ENCODE measurements at regions not wholly inside any gene's neighbourhood (a gene's known extent, or its start where the extent isn't known, plus 50 kb on each side); places are given as distances from the start of the nearest gene placed in this dataset.
"Not testable (repeated sequence)": the region's sequence is repeated elsewhere in the genome, so short reads cannot be mapped to it uniquely, and the experiment has no call there.

- not testable (repeated sequence) for H3K27ac ChIP-seq (ENCODE audit: low read depth, low read length); H3K4me3 ChIP-seq (ENCODE audit: low read depth in 1 of 5, low read length in 5 of 5); H3K27me3 ChIP-seq (ENCODE audit: control insufficient read depth in 5 of 5, insufficient read depth in 4 of 5, low read length in 5 of 5); H3K9ac ChIP-seq (ENCODE audit: low read length in 5 of 5); H3K36me3 ChIP-seq (ENCODE audit: control insufficient read depth in 5 of 5, insufficient read depth in 5 of 5, low read length in 5 of 5); H3K4me1 ChIP-seq (ENCODE audit: control insufficient read depth in 5 of 5, insufficient read depth in 5 of 5, low read length in 5 of 5); H3K9me3 ChIP-seq (ENCODE audit: control insufficient read depth in 5 of 5, low read length in 5 of 5)
Measured at GRCh38 chr5:101316401-101316800, 413.3 kb upstream of the ST8SIA4 start.

DNA sequence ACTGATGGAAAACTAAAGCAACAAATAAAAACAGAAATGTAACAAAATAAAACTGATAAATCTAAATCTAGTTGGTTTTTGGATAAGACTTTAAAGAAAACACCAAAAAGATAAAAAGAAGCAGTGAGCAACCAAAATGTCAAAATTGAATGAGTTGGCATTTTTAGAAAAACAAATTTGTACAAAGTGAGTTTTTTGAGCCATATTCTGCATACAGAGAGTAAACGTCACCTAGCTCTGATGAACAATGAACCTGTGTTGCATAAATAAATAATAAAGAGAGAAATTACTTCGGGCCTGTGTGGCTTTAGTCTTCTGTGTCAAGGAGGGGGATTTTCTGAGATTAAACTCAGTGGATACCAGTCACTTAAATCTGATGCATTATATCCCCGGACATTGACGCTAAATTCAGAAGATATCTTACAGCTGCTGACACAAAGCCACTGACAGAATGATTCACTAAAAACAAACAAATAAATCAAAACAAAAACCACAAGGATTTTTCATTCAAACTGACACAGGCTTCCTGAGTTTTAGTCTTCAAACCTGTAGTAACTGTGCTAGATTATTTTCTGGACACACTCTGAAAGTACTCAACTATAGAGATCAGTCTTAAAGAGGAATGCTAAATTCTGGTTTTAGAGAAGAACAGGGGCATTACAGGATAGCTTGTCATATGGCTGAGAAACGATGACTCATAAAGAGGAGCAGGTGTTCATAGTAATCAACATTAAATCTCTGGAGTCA is 403.5 kb upstream of the ST8SIA4 start:
- no peaks in the 10 kb centered on the region for H3K9me3 ChIP-seq (ENCODE audit: control insufficient read depth in 5 of 5, low read length in 5 of 5)
- no peaks in the 10 kb centered on the region for H3K27me3 ChIP-seq (ENCODE audit: control insufficient read depth in 5 of 5, insufficient read depth in 4 of 5, low read length in 5 of 5)
- no peak overlapping the region for H3K9ac ChIP-seq (ENCODE audit: low read length in 5 of 5)
- H3K4me1 ChIP-seq (ENCODE audit: control insufficient read depth in 5 of 5, insufficient read depth in 5 of 5, low read length in 5 of 5), result no peaks in the 10 kb centered on the region
- H3K4me3 ChIP-seq (ENCODE audit: low read depth in 1 of 5, low read length in 5 of 5), result no peak overlapping the region
- no peaks in the 10 kb centered on the region for H3K36me3 ChIP-seq (ENCODE audit: control insufficient read depth in 5 of 5, insufficient read depth in 5 of 5, low read length in 5 of 5)
- no peak overlapping the region for H3K27ac ChIP-seq (ENCODE audit: low read depth, low read length)

DNA sequence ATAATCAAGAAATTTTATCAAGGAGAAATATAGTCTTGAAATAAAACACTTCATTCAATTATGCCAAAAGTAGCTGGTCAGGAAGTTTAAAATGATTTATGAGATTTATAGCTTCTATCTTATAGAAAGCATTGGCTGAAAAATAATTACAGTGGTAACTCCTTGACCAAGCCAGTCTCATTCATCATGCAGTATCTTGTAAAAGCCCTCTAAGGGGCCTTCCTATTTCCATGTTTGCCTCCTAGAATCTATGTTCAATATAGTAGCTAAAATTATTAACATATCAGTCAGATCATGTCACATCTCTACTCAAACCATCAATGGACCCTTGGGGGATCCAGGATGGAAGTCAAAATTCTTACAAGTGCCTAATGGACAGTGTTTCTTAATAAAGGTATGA is 393.4 kb upstream of the ST8SIA4 start:
- Histone ChIP-seq H3K27ac (ENCODE audit: low read depth, low read length) (no peak overlapping the region), H3K4me1 (ENCODE audit: control insufficient read depth in 5 of 5, insufficient read depth in 5 of 5, low read length in 5 of 5) (no peaks in the 10 kb centered on the region), H3K36me3 (ENCODE audit: control insufficient read depth in 5 of 5, insufficient read depth in 5 of 5, low read length in 5 of 5) (no peaks in the 10 kb centered on the region), H3K4me3 (ENCODE audit: low read depth in 1 of 5, low read length in 5 of 5) (no peak overlapping the region), H3K27me3 (ENCODE audit: control insufficient read depth in 5 of 5, insufficient read depth in 4 of 5, low read length in 5 of 5) (no peaks in the 10 kb centered on the region), H3K9ac (ENCODE audit: low read length in 5 of 5) (no peak overlapping the region), H3K9me3 (ENCODE audit: control insufficient read depth in 5 of 5, low read length in 5 of 5) (no peaks in the 10 kb centered on the region)

DNA sequence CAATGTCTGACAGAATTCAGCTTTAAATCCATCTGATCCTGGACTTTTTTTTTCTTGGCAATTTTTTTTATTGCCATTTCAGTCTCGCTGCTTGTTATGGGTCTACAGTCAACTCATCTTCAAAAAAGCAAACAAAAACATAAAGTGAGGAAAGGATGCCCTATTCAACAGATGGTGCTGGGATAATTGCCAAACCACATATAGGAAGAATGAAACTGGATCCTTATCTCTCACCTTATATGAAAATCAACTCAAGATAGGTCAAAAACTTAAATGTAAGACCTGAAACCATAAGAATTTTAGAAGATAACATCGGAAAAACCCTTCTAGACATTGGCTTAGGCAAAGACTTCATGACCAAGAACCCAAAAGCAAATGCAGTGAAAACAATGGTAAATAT is 389.1 kb upstream of the ST8SIA4 start:
- Histone ChIP-seq H3K36me3 (ENCODE audit: control insufficient read depth in 5 of 5, insufficient read depth in 5 of 5, low read length in 5 of 5) (no peaks in the 10 kb centered on the region), H3K27ac (ENCODE audit: low read depth, low read length) (no peak overlapping the region), H3K27me3 (ENCODE audit: control insufficient read depth in 5 of 5, insufficient read depth in 4 of 5, low read length in 5 of 5) (no peaks in the 10 kb centered on the region), H3K9ac (ENCODE audit: low read length in 5 of 5) (no peak overlapping the region), H3K4me3 (ENCODE audit: low read depth in 1 of 5, low read length in 5 of 5) (no peak overlapping the region), H3K4me1 (ENCODE audit: control insufficient read depth in 5 of 5, insufficient read depth in 5 of 5, low read length in 5 of 5) (no peaks in the 10 kb centered on the region), H3K9me3 (ENCODE audit: control insufficient read depth in 5 of 5, low read length in 5 of 5) (no peaks in the 10 kb centered on the region)

- not testable (repeated sequence) for H3K27ac ChIP-seq (ENCODE audit: low read depth, low read length); H3K9ac ChIP-seq (ENCODE audit: low read length in 5 of 5); H3K36me3 ChIP-seq (ENCODE audit: control insufficient read depth in 5 of 5, insufficient read depth in 5 of 5, low read length in 5 of 5); H3K27me3 ChIP-seq (ENCODE audit: control insufficient read depth in 5 of 5, insufficient read depth in 4 of 5, low read length in 5 of 5); H3K9me3 ChIP-seq (ENCODE audit: control insufficient read depth in 5 of 5, low read length in 5 of 5); H3K4me1 ChIP-seq (ENCODE audit: control insufficient read depth in 5 of 5, insufficient read depth in 5 of 5, low read length in 5 of 5); H3K4me3 ChIP-seq (ENCODE audit: low read depth in 1 of 5, low read length in 5 of 5)
Measured at GRCh38 chr5:101290761-101291160, 387.7 kb upstream of the ST8SIA4 start.

- H3K9me3 ChIP-seq (ENCODE audit: control insufficient read depth in 5 of 5, low read length in 5 of 5), result no peaks in the 10 kb centered on the region
- no peaks in the 10 kb centered on the region for H3K27me3 ChIP-seq (ENCODE audit: control insufficient read depth in 5 of 5, insufficient read depth in 4 of 5, low read length in 5 of 5)
- no peak overlapping the region for H3K27ac ChIP-seq (ENCODE audit: low read depth, low read length)
- H3K9ac ChIP-seq (ENCODE audit: low read length in 5 of 5), result no peak overlapping the region
- H3K36me3 ChIP-seq (ENCODE audit: control insufficient read depth in 5 of 5, insufficient read depth in 5 of 5, low read length in 5 of 5), result no peaks in the 10 kb centered on the region
- no peaks in the 10 kb centered on the region for H3K4me1 ChIP-seq (ENCODE audit: control insufficient read depth in 5 of 5, insufficient read depth in 5 of 5, low read length in 5 of 5)
- H3K4me3 ChIP-seq (ENCODE audit: low read depth in 1 of 5, low read length in 5 of 5), result no peak overlapping the region
Measured at GRCh38 chr5:101288633-101289032, 385.6 kb upstream of the ST8SIA4 start.

- Histone ChIP-seq H3K9ac (ENCODE audit: low read length in 5 of 5) (no peak overlapping the region), H3K27ac (ENCODE audit: low read depth, low read length) (no peak overlapping the region), H3K9me3 (ENCODE audit: control insufficient read depth in 5 of 5, low read length in 5 of 5) (no peaks in the 10 kb centered on the region), H3K4me1 (ENCODE audit: control insufficient read depth in 5 of 5, insufficient read depth in 5 of 5, low read length in 5 of 5) (no peaks in the 10 kb centered on the region), H3K27me3 (ENCODE audit: control insufficient read depth in 5 of 5, insufficient read depth in 4 of 5, low read length in 5 of 5) (no peaks in the 10 kb centered on the region), H3K4me3 (ENCODE audit: low read depth in 1 of 5, low read length in 5 of 5) (no peak overlapping the region), H3K36me3 (ENCODE audit: control insufficient read depth in 5 of 5, insufficient read depth in 5 of 5, low read length in 5 of 5) (no peaks in the 10 kb centered on the region)
Measured at GRCh38 chr5:101284736-101285375, 381.8 kb upstream of the ST8SIA4 start.

- not testable (repeated sequence) for H3K27ac ChIP-seq (ENCODE audit: low read depth, low read length); H3K4me3 ChIP-seq (ENCODE audit: low read depth in 1 of 5, low read length in 5 of 5); H3K9ac ChIP-seq (ENCODE audit: low read length in 5 of 5); H3K9me3 ChIP-seq (ENCODE audit: control insufficient read depth in 5 of 5, low read length in 5 of 5); H3K27me3 ChIP-seq (ENCODE audit: control insufficient read depth in 5 of 5, insufficient read depth in 4 of 5, low read length in 5 of 5); H3K36me3 ChIP-seq (ENCODE audit: control insufficient read depth in 5 of 5, insufficient read depth in 5 of 5, low read length in 5 of 5); H3K4me1 ChIP-seq (ENCODE audit: control insufficient read depth in 5 of 5, insufficient read depth in 5 of 5, low read length in 5 of 5)
Measured at GRCh38 chr5:101283938-101284337, 380.9 kb upstream of the ST8SIA4 start.

GRCh38 chr5:101278917-101279316 is 375.8 kb upstream of the ST8SIA4 start:
- Histone ChIP-seq H3K27me3 (ENCODE audit: control insufficient read depth in 5 of 5, insufficient read depth in 4 of 5, low read length in 5 of 5) (no peaks in the 10 kb centered on the region), H3K9me3 (ENCODE audit: control insufficient read depth in 5 of 5, low read length in 5 of 5) (no peaks in the 10 kb centered on the region), H3K27ac (ENCODE audit: low read depth, low read length) (no peak overlapping the region), H3K9ac (ENCODE audit: low read length in 5 of 5) (no peak overlapping the region), H3K36me3 (ENCODE audit: control insufficient read depth in 5 of 5, insufficient read depth in 5 of 5, low read length in 5 of 5) (no peaks in the 10 kb centered on the region), H3K4me1 (ENCODE audit: control insufficient read depth in 5 of 5, insufficient read depth in 5 of 5, low read length in 5 of 5) (no peaks in the 10 kb centered on the region), H3K4me3 (ENCODE audit: low read depth in 1 of 5, low read length in 5 of 5) (no peak overlapping the region)

GRCh38 chr5:101278011-101278687 is 375.1 kb upstream of the ST8SIA4 start:
- Histone ChIP-seq H3K9me3 (ENCODE audit: control insufficient read depth in 5 of 5, low read length in 5 of 5) (no peaks in the 10 kb centered on the region), H3K4me1 (ENCODE audit: control insufficient read depth in 5 of 5, insufficient read depth in 5 of 5, low read length in 5 of 5) (no peaks in the 10 kb centered on the region), H3K27ac (ENCODE audit: low read depth, low read length) (no peak overlapping the region), H3K27me3 (ENCODE audit: control insufficient read depth in 5 of 5, insufficient read depth in 4 of 5, low read length in 5 of 5) (no peaks in the 10 kb centered on the region), H3K4me3 (ENCODE audit: low read depth in 1 of 5, low read length in 5 of 5) (no peak overlapping the region), H3K9ac (ENCODE audit: low read length in 5 of 5) (no peak overlapping the region), H3K36me3 (ENCODE audit: control insufficient read depth in 5 of 5, insufficient read depth in 5 of 5, low read length in 5 of 5) (no peaks in the 10 kb centered on the region)
